ENCODE measurements at regions not wholly inside any gene's neighbourhood (a gene's known extent, or its start where the extent isn't known, plus 50 kb on each side); places are given as distances from the start of the nearest gene placed in this dataset.

DNA sequence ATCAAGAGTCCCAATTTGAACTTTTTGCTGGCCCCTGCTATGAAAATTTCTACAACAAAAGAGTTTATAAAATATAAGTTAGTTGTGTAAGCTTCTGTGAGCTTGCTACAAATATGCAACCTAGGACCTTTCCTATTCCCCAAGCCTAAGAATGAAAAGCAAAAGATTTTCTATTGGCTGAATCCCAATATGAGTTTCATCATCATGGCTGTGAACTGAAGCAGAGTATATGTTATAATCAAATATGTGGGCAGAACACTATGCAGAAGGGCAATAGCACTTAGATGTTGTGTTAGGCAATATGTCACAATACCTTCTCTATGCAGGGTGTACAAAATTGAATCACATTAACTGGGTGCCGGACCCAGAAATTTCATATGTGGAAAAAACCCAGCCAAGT, 1018.3 kb upstream of the AMELY start:
- Mint-ChIP-seq H3K36me3 (ENCODE audit: low read depth) (no peaks in the 10 kb centered on the region), H3K4me3 (no peak overlapping the region), H3K27ac (no peak overlapping the region), H3K4me1 (ENCODE audit: low read depth) (no peaks in the 10 kb centered on the region), H3K27me3 (ENCODE audit: low read depth) (no peaks in the 10 kb centered on the region), H3K9me3 (no peaks in the 10 kb centered on the region)
- no peak for DNase-seq
- intact Hi-C loops (cut with micrococcal nuclease) = no loop called here
- CTCF ChIA-PET = no interaction called here

GRCh38 chrY:7924059-7924458, 1012.5 kb upstream of the AMELY start:
- no peak for DNase-seq
- Mint-ChIP-seq H3K4me1 (ENCODE audit: low read depth) (peaks cover 2% of the 10 kb centered on the region), H3K9me3 (no peaks in the 10 kb centered on the region), H3K27me3 (ENCODE audit: low read depth) (no peaks in the 10 kb centered on the region), H3K27ac (no peak overlapping the region), H3K36me3 (ENCODE audit: low read depth) (no peaks in the 10 kb centered on the region), H3K4me3 (no peak overlapping the region)
- CTCF ChIA-PET = no interaction called here
- intact Hi-C loops (cut with micrococcal nuclease) = loop anchor here (5.0 kb wide), 1 partner anchor 457 kb away; no protein-coding TSS in a partner anchor

DNA sequence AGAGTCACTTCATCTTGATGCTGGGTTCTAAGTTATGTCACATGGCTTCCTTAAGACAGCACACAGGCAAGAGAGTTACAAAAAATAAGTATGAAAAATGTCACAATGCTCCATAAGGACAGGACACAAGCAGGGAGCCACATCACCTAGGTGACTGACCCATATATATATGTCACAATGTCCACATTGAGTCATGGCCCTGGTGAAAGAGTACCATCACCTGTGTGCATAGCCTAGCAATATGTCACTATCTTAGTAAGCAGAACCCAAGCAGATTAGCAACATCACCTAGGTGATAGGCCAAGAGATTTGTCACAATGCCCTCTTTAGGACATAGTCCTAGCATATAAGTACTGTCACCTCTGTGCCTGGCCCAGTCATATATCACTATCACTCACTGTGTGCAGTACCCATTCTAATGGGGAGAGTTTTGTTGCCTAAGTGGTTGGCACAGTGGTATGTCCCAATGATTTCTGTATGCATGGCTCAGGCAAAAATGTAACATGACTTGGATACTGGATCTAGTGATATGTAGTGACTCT, 1012.0 kb upstream of the AMELY start:
- no peaks in the 10 kb centered on the region for H3K27me3 Mint-ChIP-seq (ENCODE audit: low read depth)
- intact Hi-C loops (cut with micrococcal nuclease) = loop anchor here (1.0 to 5.0 kb wide), 2 partner anchors 81 to 456 kb away; no protein-coding TSS in a partner anchor
- no peak overlapping the region for H3K4me3 Mint-ChIP-seq
- H3K27ac Mint-ChIP-seq = no peak overlapping the region
- peaks cover 2% of the 10 kb centered on the region for H3K4me1 Mint-ChIP-seq (ENCODE audit: low read depth)
- CTCF ChIA-PET = no interaction called here
- DNase-seq = peak; percentile 8
- H3K36me3 Mint-ChIP-seq (ENCODE audit: low read depth) = no peaks in the 10 kb centered on the region
- no peaks in the 10 kb centered on the region for H3K9me3 Mint-ChIP-seq

DNA sequence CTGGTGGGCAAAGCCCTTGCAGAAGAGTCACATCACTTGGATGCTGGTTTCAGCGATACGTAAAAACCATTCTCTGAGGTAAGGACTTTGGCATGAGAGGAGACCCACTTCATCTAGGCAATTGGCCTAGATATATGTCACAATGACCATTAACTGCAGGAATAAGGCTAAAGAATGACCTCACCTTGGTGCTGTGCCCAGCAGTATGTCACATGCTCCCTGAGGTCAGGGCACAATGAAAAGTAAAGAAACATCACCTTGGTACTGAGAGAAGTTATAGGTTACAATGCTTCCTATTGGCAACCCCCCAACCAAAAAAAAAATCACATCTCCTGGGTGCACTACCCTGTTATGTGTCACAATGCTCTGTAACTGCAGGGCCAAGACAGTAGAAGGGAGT, 1008.8 kb upstream of the AMELY start:
- peaks cover 2% of the 10 kb centered on the region for H3K4me1 Mint-ChIP-seq (ENCODE audit: low read depth)
- intact Hi-C loops (cut with micrococcal nuclease) = loop anchor here (5.0 kb wide), 1 partner anchor 453 kb away; no protein-coding TSS in a partner anchor
- no peaks in the 10 kb centered on the region for H3K9me3 Mint-ChIP-seq
- no peaks in the 10 kb centered on the region for H3K27me3 Mint-ChIP-seq (ENCODE audit: low read depth)
- no peaks in the 10 kb centered on the region for H3K36me3 Mint-ChIP-seq (ENCODE audit: low read depth)
- H3K4me3 Mint-ChIP-seq = no peak overlapping the region
- DNase-seq = no peak
- CTCF ChIA-PET = no interaction called here
- no peak overlapping the region for H3K27ac Mint-ChIP-seq

DNA sequence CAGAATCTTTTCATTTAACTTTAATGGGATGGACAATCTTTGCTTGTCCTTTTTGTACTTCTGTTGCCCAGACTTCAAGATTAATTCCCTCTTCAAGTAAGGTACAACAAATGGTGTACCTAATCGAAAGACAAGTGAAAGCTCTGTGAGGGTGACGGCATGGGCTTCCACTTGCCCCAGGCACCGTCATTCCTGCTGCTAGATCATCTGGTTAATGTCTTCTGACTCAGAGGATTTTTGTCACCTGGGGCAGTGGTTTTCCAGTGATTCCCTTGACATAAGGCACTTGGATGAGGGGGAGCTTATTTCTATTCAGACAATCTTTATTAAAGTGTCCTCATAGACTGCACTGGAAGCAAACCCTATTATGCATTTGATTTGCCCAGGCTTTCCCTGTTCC, 977.0 kb upstream of the AMELY start:
- H3K9me3 Mint-ChIP-seq = no peaks in the 10 kb centered on the region
- no peak overlapping the region for H3K27ac Mint-ChIP-seq
- H3K4me3 Mint-ChIP-seq = no peak overlapping the region
- no peak for DNase-seq
- CTCF ChIA-PET = no interaction called here
- no peaks in the 10 kb centered on the region for H3K36me3 Mint-ChIP-seq (ENCODE audit: low read depth)
- intact Hi-C loops (cut with micrococcal nuclease) = no loop called here
- peaks cover 4% of the 10 kb centered on the region for H3K27me3 Mint-ChIP-seq (ENCODE audit: low read depth)
- no peaks in the 10 kb centered on the region for H3K4me1 Mint-ChIP-seq (ENCODE audit: low read depth)

DNA sequence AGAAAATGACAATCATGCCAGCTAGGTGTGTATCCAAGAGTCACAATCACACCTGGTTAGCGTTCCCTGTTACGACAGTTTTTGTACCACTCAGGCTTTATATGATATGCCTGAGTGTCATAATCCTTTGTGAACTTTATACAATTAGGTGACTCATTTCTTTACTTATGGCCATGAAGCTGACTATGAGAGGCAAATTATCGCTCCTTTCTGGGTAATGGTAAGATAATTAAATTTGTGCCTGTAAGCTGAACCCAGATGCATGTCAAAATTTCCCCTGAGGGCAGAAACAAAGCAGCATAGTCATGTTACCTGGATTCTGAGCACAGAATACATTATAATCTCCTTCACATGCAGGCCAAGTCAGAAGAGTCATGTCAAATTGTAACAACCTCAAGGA, 970.1 kb upstream of the AMELY start:
- intact Hi-C loops (cut with micrococcal nuclease) = no loop called here
- Mint-ChIP-seq H3K9me3 (no peaks in the 10 kb centered on the region), H3K36me3 (ENCODE audit: low read depth) (no peaks in the 10 kb centered on the region), H3K4me1 (ENCODE audit: low read depth) (no peaks in the 10 kb centered on the region), H3K27ac (no peak overlapping the region), H3K4me3 (no peak overlapping the region), H3K27me3 (ENCODE audit: low read depth) (no peaks in the 10 kb centered on the region)
- CTCF ChIA-PET = no interaction called here
- no peak for DNase-seq

DNA sequence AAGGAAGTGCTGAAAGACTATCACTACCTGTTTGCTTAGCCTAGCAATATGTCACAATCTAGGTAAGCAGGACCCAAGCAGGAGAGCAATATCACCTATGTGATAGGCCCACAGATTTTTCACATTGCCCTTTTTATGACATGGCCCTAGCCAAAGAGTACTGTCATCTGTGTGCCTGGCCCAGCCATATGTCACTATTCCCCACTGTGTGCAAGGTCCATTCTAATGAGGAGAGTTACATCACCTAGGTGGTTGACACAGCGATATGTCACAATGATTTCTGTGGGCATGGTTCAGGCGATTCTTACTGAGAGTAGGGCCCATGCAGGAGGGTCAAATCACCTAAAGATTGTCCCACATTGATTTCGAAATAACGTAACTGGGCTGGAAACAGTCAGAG, 967.7 kb upstream of the AMELY start:
- intact Hi-C loops (cut with micrococcal nuclease) = no loop called here
- Mint-ChIP-seq H3K27me3 (ENCODE audit: low read depth) (no peaks in the 10 kb centered on the region), H3K9me3 (no peaks in the 10 kb centered on the region), H3K27ac (no peak overlapping the region), H3K4me3 (no peak overlapping the region), H3K36me3 (ENCODE audit: low read depth) (no peaks in the 10 kb centered on the region), H3K4me1 (ENCODE audit: low read depth) (no peaks in the 10 kb centered on the region)
- no peak for DNase-seq
- CTCF ChIA-PET = no interaction called here

GRCh38 chrY:7878719-7879118, 967.2 kb upstream of the AMELY start:
- DNase-seq = no peak
- CTCF ChIA-PET = no interaction called here
- Mint-ChIP-seq H3K27me3 (ENCODE audit: low read depth) (no peaks in the 10 kb centered on the region), H3K4me1 (ENCODE audit: low read depth) (no peaks in the 10 kb centered on the region), H3K36me3 (ENCODE audit: low read depth) (no peaks in the 10 kb centered on the region), H3K4me3 (no peak overlapping the region), H3K27ac (no peak overlapping the region), H3K9me3 (no peaks in the 10 kb centered on the region)
- intact Hi-C loops (cut with micrococcal nuclease) = no loop called here

- no peak overlapping the region for H3K4me3 Mint-ChIP-seq
- no peak overlapping the region for H3K27ac Mint-ChIP-seq
- CTCF ChIA-PET = no interaction called here
- H3K4me1 Mint-ChIP-seq (ENCODE audit: low read depth) = no peaks in the 10 kb centered on the region
- intact Hi-C loops (cut with micrococcal nuclease) = no loop called here
- no peaks in the 10 kb centered on the region for H3K9me3 Mint-ChIP-seq
- no peaks in the 10 kb centered on the region for H3K27me3 Mint-ChIP-seq (ENCODE audit: low read depth)
- no peaks in the 10 kb centered on the region for H3K36me3 Mint-ChIP-seq (ENCODE audit: low read depth)
- no peak for DNase-seq
Measured at GRCh38 chrY:7877458-7877857, 965.9 kb upstream of the AMELY start.

DNA sequence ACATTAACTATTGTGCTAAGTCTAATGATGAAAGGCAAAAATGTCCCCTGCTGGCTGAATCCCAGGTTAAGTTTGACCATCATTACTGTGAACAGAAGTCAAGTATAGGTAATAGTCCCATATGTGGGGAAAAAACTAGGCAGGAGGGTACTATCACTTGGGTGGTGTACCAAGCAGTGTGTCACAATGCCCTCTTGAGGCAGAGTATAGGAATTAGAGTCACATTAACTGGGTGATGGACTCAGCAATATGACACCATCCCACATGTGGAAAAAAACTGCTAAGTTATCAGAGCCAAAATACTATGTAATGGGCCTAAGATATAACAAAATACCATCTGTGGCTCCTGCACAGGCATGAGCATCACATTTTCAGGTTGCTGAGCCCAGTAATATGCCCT, 962.5 kb upstream of the AMELY start:
- Mint-ChIP-seq H3K9me3 (no peaks in the 10 kb centered on the region), H3K4me3 (no peak overlapping the region), H3K27ac (no peak overlapping the region), H3K36me3 (ENCODE audit: low read depth) (no peaks in the 10 kb centered on the region), H3K27me3 (ENCODE audit: low read depth) (no peaks in the 10 kb centered on the region), H3K4me1 (ENCODE audit: low read depth) (no peaks in the 10 kb centered on the region)
- CTCF ChIA-PET = interaction anchor here (1.5 kb wide), 1 partner anchor 9 kb away, joined by 4 read pairs; no protein-coding TSS in a partner anchor
- intact Hi-C loops (cut with micrococcal nuclease) = loop anchor here (2.0 to 5.0 kb wide), 4 partner anchors 52 to 907 kb away; no protein-coding TSS in a partner anchor
- no peak for DNase-seq

DNA sequence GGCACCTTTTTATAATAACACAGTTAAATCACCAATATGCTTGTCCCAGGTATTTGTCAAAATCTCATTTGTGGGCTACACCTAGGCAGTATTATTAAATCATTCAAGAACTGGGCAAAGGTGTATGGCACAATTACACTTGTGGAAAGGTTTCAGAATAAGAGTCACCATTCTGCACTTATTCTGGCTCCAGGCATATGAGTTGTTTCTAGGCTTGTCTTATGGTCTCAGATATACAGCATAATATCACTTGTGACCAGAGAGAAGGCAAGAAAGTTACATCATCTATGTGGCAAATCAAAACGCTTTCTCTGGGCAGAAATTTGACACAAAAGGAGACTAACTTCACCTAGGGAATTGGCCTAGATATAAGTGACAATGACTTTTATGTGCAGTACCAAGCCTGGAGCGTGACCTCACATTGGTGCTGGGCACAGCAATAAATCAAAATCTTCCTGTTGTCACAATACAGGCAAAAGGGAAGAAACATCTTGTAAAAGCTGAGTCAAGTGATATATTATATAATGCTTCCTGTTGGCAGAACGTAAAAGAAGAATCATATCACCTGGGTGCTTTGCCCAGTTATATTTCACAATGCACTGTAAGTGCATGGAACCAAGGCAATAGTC, 959.9 kb upstream of the AMELY start:
- Mint-ChIP-seq H3K27ac (no peak overlapping the region), H3K27me3 (ENCODE audit: low read depth) (no peaks in the 10 kb centered on the region), H3K4me1 (ENCODE audit: low read depth) (no peaks in the 10 kb centered on the region), H3K36me3 (ENCODE audit: low read depth) (no peaks in the 10 kb centered on the region), H3K4me3 (no peak overlapping the region), H3K9me3 (no peaks in the 10 kb centered on the region)
- DNase-seq = no peak
- intact Hi-C loops (cut with micrococcal nuclease) = loop anchor here (5.0 kb wide), 3 partner anchors 49 to 904 kb away; no protein-coding TSS in a partner anchor
- CTCF ChIA-PET = no interaction called here

- Mint-ChIP-seq H3K4me3 (no peak overlapping the region), H3K27ac (no peak overlapping the region), H3K4me1 (ENCODE audit: low read depth) (no peaks in the 10 kb centered on the region), H3K27me3 (ENCODE audit: low read depth) (no peaks in the 10 kb centered on the region), H3K9me3 (no peaks in the 10 kb centered on the region), H3K36me3 (ENCODE audit: low read depth) (no peaks in the 10 kb centered on the region)
- CTCF ChIA-PET = no interaction called here
- intact Hi-C loops (cut with micrococcal nuclease) = no loop called here
- no peak for DNase-seq
Measured at GRCh38 chrY:7866976-7867375, 955.4 kb upstream of the AMELY start.

GRCh38 chrY:7860781-7861614, 949.4 kb upstream of the AMELY start:
- CTCF ChIA-PET = no interaction called here
- intact Hi-C loops (cut with micrococcal nuclease) = no loop called here
- Mint-ChIP-seq H3K27ac (no peak overlapping the region), H3K27me3 (ENCODE audit: low read depth) (no peaks in the 10 kb centered on the region), H3K4me3 (no peak overlapping the region), H3K36me3 (ENCODE audit: low read depth) (no peaks in the 10 kb centered on the region), H3K9me3 (no peaks in the 10 kb centered on the region), H3K4me1 (ENCODE audit: low read depth) (no peaks in the 10 kb centered on the region)
- DNase-seq = no peak
